Stimulated activated CD8-positive, alpha-beta memory T cell treated with anti-CD3 and anti-CD28 coated beads, Interleukin-4, amount 100 ng/mL, for 4 hours (primary cell): ENCODE measurements at regions not wholly inside any gene's neighbourhood (a gene's known extent, or its start where the extent isn't known, plus 50 kb on each side); places are given as distances from the start of the nearest gene placed in this dataset.
"Not testable (repeated sequence)": the region's sequence is repeated elsewhere in the genome, so short reads cannot be mapped to it uniquely, and the experiment has no call there.

Experiments
- DNase-seq, 2 donors: peaks; one replicate each; pipeline ENCODE4 v3.0.0-alpha.2; 2020; ENCODE audit warnings: low read depth in 2 of 2, low spot score in 1 of 2

DNA sequence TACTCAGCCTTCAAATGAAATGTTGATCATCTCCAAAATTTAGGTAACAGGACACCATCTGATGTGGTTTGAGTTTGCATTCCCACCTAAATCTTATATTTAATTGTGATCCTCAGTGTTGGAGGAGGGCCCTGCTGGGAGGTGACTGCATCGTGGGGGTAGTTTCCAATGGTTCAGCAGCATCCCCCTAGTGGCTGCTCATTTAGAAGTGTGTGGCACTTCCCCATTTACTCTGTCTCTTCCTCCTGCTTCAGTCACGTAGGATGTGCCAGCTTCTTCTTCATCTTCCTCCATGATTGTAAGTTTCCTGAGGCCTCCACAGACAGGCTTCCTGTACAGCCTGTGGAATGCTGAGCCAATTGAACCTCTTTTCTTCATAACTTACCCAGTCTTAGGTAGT lies 731.2 kb downstream of the USP25 start:
- no peak for DNase-seq

DNA sequence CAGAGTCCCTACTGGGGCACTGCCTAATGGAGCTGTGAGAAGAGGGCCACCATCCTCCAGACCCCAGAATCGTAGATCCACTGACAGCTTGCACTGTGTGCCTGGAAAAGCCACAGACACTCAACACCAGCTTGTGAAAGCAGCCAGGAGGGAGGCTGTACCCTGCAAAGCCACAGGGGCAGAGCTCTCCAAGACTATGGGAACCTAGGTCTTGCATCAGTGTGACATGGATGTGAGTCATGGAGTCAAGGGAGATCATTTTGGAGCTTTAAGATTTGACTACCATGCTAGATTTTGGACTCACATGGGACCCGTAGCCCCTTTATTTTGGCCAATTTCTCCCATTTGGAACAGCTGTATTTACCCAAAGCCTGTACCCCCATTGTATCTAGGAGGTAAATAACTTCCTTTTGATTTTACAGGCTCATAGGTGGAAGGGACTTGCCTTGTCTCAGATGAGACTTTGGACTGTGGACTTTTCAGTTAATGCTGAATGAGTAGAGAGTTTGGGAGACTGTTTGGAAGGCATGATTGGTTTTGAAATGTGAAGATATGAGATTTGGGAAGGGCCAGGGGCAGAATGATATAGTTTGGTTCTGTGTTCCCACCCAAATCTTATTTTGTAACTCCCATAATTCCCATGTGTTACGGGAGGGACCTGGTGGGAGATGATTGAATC lies 734.6 kb downstream of the USP25 start:
- DNase-seq = not testable (repeated sequence)

DNA sequence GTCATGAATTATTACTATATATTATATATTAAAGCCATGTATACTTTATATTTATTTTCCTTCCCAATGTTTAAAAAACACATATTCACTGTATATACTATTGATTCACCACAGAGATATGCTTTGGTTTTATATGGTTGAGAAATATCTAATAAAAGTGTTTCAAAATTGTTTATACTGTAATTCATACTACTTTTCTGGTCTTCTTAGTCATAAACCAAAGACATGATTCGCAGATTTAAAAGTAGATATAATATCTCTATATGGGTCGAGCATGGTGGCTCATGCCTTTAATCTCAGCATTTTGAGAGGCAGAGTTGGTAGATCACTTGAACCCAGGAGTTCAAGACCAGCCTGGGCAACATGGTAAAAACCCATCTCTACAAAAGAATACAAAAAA lies 738.4 kb downstream of the USP25 start:
- DNase-seq = no peak

DNA sequence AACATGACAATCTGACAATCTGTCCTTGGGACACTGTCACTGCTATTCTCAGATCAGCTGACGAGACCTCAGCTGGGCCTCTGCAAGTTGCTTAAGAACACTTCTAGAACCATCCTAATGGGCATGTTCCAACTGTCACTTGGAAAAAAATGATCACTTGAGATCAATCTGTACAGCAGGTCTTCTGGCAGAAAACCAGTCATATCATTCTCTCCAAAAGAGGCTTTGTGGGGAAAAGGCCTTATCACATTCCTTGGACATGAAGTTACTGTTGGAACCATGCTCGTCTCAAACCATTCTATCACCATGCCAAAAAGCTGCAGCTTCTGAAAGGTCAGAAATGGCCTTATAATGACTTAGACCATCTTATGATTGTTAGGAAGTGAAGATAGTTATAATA lies 744.2 kb downstream of the USP25 start:
- DNase-seq = no peak

DNA sequence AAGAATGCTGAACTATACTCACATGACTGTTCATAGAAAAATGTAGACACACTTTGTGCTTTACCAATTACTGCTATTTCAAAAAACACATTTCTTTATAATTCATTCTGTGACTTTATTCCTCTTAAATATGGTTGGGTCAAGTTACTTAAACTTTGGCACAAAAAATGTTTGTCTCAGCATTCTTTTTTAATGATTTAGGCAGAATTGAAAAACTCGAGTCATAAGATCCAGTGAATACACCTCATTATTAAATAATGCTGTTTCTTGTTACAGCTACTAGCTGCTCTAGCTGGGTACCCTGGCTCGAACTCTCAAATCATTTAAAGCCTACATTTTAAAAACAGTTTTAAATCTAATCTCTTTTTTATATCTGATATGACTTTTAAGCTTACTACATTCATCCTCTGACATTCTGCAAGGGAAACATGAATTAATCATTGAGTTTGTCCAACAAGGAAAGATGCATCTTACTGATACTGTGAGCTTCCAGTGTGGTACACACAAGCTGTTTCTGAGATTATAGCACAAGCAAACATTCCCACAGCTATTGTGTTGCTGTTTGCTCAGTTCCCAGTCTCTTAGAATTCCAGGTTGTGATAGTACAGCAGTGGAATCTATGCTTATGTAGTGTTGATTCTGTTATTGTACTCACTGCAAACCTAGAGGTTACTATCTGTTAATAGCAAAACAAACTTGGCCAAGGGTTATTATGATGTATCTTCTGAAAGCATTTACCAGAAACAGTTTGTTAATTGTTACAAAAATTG lies 746.5 kb downstream of the USP25 start:
- no peak for DNase-seq

DNA sequence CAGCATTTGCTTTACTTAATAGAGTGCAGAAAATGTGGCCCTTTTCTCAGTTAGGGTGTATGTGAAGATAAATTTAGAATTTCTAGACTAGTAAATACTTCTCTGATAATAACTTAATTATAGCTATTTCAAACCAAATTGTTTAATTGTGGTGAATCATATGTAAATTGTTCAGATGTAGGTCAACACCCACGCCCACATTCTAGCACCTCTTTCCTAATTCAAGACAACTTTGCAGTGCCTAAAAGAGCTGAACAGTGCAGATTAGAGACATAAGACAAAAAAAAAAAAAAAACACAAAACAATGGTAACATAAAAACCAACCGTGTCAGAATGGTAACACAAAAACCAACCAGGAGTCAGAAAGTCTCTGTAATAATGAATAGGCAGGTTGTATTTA lies 758.3 kb downstream of the USP25 start:
- DNase-seq = no peak

DNA sequence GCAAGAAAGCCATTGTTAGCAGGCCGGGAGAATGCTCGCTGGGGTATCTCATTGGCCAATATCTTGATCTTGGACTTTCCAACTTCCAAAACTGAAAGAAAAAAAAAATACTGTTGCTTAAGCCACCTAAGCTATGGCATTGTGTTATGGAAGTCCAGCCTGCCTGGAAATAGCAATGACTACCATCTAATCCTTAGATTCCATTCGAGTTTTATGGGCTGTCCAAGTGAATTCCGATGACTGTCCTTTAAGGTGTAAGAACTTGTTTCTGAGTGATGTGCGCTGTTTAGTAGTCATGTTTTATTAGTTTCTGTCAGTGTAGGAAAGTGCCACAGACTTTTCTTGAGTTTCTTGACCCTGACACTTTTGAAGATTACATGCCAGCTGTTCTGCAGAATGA lies 762.6 kb downstream of the USP25 start:
- DNase-seq = no peak

DNA sequence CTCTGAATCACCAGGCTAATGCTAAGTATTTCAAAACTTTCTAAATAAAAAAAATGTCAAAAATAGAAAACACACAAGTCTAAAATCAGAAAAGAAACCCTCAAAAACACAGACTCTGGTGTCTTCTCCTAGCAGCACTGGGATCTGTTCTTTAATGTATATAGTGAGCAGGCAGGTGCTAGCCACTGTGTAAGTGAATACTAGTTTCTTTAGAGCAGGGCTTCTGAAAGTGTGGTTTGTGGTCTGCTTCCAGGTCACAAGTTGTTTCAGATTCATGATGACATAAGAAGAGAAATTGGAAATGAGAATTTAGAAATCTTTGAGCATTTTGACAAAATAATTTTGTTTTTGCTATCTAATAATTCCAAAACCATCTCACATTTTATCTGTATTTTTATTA lies 763.1 kb downstream of the USP25 start:
- no peak for DNase-seq

DNA sequence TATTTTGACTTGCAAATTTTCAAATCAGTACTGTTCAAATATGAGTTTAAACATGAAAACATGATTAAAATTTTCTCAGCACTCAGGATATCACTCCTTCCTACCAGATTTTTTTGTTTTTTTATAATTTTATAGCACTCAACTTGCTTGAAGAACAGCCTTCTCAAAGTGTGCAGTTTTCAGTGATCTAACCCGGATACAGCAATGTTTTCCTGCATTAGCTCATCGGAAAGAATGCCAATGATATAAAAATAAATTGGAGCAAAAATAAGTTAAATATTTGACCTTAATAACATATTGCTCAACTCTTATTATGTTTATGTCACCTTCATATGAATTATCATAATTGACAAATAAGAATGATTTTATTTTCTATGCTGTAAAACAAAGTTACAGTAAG lies 766.8 kb downstream of the USP25 start:
- DNase-seq = no peak

DNA sequence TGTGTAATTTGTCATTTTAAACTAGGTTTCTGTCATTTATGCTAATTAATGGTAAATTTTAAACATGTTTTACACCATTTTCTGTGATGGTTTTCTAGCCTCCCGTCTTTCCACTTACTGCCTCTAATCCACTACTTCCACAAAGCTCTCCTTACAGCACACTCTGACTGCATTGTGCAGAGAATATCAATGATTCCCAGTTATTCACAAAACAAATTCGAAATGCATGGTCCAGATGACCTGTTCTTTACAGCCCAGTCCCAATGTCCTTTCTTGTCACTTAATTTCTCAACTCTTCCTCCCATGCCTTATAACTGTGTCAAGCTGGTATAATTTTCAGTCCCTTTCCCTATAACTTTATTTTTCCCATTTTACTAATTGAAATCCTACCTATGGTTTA lies 770.5 kb downstream of the USP25 start:
- no peak for DNase-seq

DNA sequence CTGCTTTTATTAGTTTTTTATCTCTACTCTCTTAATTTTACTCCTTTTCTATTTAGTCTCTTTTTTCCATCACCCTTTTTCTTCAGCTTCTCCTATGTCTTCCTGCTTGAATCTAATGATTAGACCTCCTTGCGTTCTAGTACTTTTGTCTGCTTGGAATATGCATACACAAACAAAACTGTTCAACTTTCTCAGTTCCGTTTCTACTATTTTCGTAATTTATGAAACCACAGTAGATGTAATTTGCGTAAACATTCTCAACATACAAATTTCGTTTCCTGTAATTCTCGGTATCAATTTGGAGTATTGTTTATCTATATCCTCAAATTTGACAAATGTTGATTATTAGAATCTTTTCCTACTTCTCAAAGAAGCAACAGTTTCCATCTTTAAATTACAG lies 772.5 kb downstream of the USP25 start:
- no peak for DNase-seq

DNA sequence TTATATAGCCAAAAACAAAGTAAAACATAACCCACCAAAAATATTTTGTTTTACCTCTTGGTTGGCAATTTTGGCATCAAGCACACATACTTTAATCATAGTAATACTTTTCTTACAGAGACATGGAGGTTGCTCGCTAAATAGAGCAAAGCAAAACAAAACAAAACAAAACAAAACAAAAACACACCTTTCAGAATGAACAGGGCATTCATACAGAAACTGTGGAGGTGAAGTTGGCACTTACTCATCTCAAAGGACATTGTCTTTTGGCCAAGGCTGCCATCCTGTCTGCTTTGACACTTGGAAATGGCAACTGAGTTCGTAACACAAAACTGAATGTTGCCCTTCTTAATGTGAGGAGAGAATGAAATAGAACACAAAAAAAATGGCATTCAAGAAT lies 773.1 kb downstream of the USP25 start:
- no peak for DNase-seq

DNA sequence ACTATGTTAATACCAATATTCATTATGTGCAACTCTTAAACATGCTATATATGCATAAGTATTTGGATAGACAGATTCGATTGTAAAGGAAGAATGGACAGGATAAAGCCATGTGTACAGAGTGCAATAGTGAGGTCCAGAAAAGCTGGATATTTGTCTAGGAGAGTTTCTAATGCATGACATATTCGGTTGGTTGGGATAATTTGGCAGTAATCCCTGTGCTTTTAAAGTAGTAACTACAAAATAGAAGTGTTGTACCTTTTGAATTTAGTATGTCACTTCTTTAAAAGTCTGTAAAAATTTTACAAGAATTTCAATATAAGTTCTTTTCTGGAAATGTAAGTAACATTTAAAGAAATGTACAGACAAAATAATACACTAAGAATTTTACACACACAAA lies 774.5 kb downstream of the USP25 start:
- no peak for DNase-seq

DNA sequence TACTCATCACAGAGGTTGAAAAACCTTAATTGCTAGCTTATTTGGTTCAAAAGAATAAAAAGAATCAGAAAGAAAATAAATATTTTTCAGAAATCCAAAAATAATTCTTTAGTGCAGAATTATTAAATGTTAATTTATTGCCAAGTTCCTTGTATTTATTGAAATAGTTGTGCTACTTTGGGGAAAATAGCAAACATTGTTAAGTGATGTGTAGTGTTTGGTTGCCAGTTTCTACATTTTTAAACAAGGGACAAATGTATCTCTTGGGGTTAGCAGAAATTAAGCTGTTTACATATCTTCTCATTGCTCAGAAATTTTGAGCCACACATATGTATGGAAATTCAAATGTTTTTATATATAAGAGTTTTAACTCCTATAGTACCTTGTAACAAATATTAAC lies 775.0 kb downstream of the USP25 start:
- no peak for DNase-seq

DNA sequence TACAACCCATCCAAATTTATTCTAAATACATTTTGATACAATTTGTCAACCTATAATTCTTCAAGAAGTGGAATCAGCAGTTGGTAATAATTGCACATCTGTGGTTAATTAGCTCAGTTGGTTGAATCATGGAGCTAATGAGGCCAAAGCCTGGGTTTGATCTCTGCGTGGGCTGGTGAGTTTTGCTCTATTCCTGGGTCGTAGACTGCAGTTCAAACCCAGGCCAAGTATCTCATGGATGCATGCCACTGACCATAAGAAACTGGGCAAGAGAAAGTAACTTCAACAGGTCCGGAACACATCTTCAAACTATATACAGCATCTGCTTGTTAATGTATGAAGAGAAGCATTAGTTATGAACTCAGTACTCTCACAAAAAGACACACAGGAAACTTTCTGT lies 779.7 kb downstream of the USP25 start:
- no peak for DNase-seq

DNA sequence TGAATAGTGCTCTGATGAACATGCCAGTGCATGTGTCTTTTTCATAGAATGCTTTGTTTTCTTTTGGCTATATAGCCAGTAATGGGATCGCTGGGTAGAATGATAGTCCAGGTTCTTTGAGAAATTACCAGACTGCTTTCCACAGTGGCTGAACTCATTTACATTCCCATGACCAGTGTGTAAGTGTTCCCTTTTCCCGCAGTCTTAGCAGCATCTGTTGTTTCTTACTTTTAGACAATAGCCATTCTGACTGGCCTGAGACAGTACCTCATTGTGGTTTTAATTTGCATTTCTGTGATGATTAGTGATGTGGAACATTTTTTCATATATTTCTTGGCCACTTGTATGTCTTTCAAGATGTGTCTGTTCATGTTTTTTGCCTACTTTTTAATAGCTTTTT lies 784.5 kb downstream of the USP25 start:
- DNase-seq = no peak

DNA sequence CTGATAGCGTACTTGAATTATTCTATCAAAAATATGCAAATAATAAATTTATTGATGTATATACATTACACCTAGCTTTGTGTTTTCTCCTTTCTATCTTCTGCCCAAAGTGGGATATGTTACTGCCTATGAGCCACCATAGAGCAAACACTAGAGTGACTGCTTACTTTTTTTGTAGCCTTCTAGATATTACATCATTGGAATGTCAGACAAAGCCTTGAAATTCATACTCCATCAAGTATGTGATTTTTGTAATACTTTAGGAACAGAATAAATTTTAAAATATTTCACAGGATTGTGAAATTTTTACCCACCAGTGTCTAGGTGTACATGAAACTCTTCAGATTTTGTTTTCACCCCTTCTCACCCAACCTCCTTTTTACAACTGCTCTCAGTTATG lies 787.6 kb downstream of the USP25 start:
- DNase-seq = no peak

DNA sequence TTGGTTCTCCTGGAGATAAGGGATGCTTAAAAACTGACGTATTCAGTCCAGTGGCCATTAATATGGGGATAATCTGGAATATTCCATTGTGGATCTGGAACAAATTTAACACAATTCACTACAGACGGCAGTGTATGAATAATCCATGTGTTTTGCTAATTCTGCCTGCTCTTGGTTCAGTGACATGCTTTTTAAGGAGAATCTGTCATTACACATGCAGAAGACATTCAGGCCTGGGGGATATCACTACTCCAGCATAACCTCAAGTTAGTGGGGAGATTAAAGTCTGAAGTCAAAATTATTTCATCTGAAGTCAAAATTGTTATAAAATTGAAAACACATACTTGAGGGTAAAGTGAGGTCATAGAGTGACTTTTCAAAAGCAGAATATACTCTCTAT lies 789.3 kb downstream of the USP25 start:
- no peak for DNase-seq

DNA sequence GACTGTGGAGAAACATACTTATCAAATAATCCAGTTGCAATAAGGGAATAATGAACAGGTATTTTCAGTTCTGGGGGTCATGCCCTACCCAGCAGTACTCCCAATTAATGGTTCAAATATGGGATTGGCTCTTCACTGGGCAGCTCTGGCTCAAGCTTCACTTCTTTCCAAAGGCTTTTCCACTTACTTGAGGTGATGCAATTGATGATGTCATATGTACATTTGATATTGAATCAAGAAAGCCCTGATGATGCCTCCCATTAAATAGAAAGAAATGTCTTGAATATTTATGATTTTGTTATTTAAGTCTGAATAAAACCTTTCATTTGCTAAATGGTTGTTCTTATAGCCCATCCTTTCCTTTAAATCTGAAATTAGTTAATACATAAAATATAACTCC lies 789.9 kb downstream of the USP25 start:
- DNase-seq = no peak

DNA sequence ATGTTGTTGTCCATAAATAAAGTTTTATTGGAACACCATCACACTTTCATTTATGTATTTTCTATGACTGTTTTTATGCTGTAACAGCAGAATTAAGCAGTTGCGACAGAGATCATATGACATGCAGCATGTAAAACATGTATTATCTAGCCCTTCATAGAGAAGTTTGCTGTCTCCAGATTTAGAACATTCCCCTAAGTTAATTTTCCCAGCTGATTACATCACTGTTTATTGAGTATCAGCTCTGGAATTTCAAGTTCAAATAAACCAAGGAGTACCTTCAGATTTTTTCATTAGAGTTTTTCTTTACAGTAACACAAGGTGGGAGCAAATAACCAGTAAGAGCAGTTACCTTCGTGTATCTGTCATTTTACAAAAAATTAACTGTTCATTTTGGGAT lies 792.8 kb downstream of the USP25 start:
- no peak for DNase-seq

DNA sequence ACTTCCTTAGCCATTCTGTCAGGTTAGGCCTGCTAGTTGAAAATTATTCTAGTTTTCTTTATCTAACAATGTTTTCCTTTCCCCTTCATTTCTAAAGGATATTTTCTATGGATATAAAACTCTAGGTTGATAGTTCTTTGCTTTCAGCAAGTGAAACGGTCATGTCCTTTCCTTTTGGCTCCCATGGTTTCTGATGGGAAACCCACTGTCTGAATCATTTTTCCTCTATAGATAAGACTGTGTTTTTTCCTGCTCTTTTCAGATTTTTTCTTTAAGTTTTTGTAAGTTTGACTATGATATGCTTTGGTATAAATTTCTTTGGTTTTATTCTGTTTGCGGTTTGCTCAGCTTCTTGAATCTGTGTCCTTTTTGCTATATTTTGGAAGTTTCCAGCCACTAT lies 800.9 kb downstream of the USP25 start:
- DNase-seq = no peak

DNA sequence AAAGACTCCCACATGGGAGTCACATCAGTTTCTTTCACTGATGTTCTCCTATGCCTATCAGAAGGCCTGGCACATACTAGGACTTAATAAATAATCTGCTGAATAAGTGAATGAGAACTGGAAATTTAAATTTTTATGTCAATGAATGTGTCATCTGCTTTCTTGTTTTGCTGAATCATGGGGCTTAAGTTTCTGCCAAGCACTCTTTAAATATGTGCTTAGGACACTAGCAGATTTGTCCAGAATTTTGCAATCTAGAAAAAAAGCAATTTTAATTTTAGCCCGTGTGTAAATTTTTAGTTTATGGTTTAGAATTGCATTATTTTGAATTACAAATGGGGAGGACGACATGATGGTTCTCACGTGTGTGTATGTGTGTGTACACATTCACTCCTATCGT lies 803.1 kb downstream of the USP25 start:
- DNase-seq = no peak
